ENCODE measurements at regions not wholly inside any gene's neighbourhood (a gene's known extent, or its start where the extent isn't known, plus 50 kb on each side); places are given as distances from the start of the nearest gene placed in this dataset.
"Not testable (repeated sequence)": the region's sequence is repeated elsewhere in the genome, so short reads cannot be mapped to it uniquely, and the experiment has no call there.

GRCh38 chr12:54799966-54800365 lies 54.4 kb upstream of the MUCL1 start:
- FAIRE-seq: not testable (repeated sequence)

- no peak for FAIRE-seq
These were observed 55.7 kb upstream of the MUCL1 start for GRCh38 chr12:54798651-54799050.

- no peak for FAIRE-seq
These were observed 57.3 kb upstream of the MUCL1 start for GRCh38 chr12:54796991-54797390.

- no peak for FAIRE-seq
These were observed 58.7 kb upstream of the MUCL1 start for GRCh38 chr12:54795644-54796043.

- FAIRE-seq: no peak
These were observed 68.2 kb upstream of the MUCL1 start for GRCh38 chr12:54786081-54786480.

- FAIRE-seq: no peak
These were observed 70.2 kb upstream of the MUCL1 start for GRCh38 chr12:54784115-54784514.

- not testable (repeated sequence) for FAIRE-seq
These were observed 77.3 kb upstream of the MUCL1 start for GRCh38 chr12:54777031-54777430.

- no peak for FAIRE-seq
These were observed 80.7 kb upstream of the MUCL1 start for GRCh38 chr12:54773593-54773992.

- no peak for FAIRE-seq
These were observed 88.7 kb upstream of the MUCL1 start for GRCh38 chr12:54765652-54766051.

- FAIRE-seq: no peak
These were observed 91.9 kb upstream of the MUCL1 start for GRCh38 chr12:54762390-54762789.

GRCh38 chr12:54759751-54760150 lies 94.6 kb upstream of the MUCL1 start:
- FAIRE-seq: no peak

- FAIRE-seq: no peak
These were observed 102.8 kb upstream of the MUCL1 start for GRCh38 chr12:54751493-54751892.

GRCh38 chr12:54749191-54749818 lies 101.1 kb upstream of the DCD start:
- peak; percentile 74 for FAIRE-seq

GRCh38 chr12:54744590-54744989 lies 96.4 kb upstream of the DCD start:
- no peak for FAIRE-seq

- FAIRE-seq: no peak
These were observed 92.7 kb upstream of the DCD start for GRCh38 chr12:54740882-54741281.

GRCh38 chr12:54736549-54736948 lies 88.4 kb upstream of the DCD start:
- no peak for FAIRE-seq

- no peak for FAIRE-seq
These were observed 86.2 kb upstream of the DCD start for GRCh38 chr12:54734196-54734950.

GRCh38 chr12:54725233-54725843 lies 77.2 kb upstream of the DCD start:
- no peak for FAIRE-seq

- no peak for FAIRE-seq
These were observed 75.5 kb upstream of the DCD start for GRCh38 chr12:54723379-54724256.

- FAIRE-seq: no peak
These were observed 73.1 kb upstream of the DCD start for GRCh38 chr12:54721312-54721711.

- FAIRE-seq: no peak
These were observed 71.5 kb upstream of the DCD start for GRCh38 chr12:54719691-54720090.

GRCh38 chr12:54716261-54716660 lies 68.1 kb upstream of the DCD start:
- FAIRE-seq: no peak

- not testable (repeated sequence) for FAIRE-seq
These were observed 65.7 kb upstream of the DCD start for GRCh38 chr12:54713876-54714275.

Data from endometrium (tissue), 2 donors.